Activated naive CD4-positive, alpha-beta T cell treated with Interleukin-2 at 50 U/mL for 16 hours (primary cell): ENCODE measurements at regions not wholly inside any gene's neighbourhood (a gene's known extent, or its start where the extent isn't known, plus 50 kb on each side); places are given as distances from the start of the nearest gene placed in this dataset.

Experiments used
- DNase-seq: peaks from one replicate; pipeline ENCODE4 v3.0.0-alpha.2; 2020

DNA sequence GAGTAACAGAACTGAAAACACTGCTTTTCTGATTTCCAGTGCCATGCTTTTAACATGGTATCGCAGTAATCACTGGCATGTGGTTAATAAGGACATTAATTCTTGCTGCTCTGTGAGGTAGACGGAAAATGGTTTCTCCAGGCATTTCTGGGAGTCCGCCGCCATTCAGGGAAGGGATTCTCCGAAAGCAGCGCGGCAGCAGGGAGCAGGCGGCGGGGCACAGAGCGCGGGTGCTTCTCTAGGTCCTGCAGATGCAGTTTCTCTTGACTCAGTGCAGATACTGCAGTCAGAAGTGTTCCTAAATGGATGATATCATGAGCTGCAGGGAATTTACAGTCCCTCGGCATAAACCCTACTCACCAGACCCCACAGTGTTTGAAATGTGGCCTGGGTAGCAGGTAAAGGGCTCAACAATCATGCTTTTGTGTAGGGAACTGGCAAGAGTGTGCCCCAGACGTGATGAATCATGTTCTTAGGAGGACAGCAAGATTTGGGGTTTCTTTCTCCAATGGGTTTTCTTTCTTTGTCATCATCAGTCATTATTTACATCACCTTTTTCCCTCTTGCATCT lies 338.6 kb upstream of the ARGLU1 start:
- no peak for DNase-seq

GRCh38 chr13:106905380-106906162 lies 337.6 kb upstream of the ARGLU1 start:
- DNase-seq, result no peak

GRCh38 chr13:106899442-106899841 lies 331.5 kb upstream of the ARGLU1 start:
- no peak for DNase-seq

DNA sequence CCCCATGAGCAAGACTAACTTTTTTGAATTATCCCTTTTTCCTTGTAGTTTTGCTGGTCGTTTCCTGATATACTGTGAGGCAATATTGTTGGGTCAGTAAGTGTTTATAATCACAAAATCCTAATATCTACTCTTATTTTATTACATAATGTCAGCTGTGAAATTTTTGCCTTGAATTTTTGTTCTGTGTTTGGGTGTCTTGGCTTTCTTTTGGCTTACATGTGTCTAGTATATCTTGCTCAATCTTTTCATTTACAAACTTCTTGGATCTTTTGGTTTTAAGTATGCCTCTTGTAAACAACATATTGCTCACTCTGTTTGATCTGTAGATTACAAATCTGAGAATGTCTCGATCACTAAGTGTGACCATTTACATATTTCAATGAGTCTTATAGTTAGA lies 330.3 kb upstream of the ARGLU1 start:
- DNase-seq, result no peak

- no peak for DNase-seq
Observed at GRCh38 chr13:106888148-106888547, 320.2 kb upstream of the ARGLU1 start.

DNA sequence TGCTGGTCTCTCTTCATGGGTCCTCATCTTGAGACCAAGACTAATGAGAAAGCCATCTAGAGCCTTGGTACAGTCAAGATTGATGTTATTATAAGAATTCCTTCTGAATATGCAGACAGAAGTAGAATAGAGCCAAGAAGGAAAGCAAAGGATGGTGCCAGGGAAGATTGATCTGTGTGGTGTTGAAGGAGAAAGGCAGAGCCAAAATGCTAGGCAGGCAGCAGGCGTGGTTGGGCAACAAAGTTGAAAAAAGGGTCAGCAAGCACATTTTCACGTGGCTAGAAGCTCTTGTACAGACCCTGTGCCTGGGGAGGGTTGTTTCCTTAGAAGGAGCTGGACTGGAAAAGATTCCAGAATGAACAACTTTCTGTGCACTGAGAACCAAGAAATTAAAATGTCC lies 319.7 kb upstream of the ARGLU1 start:
- no peak for DNase-seq

GRCh38 chr13:106883976-106884375 lies 316.0 kb upstream of the ARGLU1 start:
- DNase-seq, result no peak

- DNase-seq, result no peak
Observed at GRCh38 chr13:106882246-106882645, 314.3 kb upstream of the ARGLU1 start.

DNA sequence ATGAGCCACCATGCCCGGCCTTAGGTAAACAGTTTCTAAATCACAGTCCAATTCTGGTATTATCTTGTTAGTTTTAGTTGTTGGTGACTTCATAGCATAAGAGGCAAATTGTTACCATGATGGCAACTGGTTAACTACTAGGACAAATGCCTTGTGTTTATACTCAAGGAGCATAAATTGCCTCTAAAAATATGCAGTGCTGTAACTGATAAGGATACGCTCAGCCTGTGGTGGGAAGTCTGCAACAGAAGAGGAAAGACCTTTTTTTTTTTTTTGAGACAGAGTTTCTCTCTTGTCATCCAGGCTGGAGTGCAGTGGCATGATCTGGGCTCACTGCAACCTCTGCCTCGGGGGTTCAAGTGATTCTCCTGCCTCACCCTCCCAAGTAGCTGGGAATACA lies 311.9 kb upstream of the ARGLU1 start:
- DNase-seq, result no peak

- no peak for DNase-seq
Observed at GRCh38 chr13:106874323-106874722, 306.4 kb upstream of the ARGLU1 start.

DNA sequence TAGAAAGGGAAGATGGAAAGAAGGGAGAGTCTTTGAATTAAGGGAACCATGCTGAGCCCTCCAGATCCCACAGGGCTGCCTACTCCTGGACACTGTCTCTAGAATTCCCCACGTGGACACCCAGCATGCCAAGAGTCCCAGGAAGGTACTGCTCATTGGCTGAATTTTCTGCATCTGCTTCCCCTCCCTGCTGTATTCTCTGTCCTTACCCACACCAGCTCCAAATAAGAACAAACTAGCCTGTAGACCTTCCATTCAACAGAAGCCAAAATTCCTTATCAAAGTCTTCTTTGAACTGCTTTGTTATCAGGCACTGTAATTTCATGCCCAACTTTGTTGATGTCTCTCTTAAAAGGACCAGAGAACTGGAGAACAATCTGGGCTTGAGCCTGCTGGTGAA lies 305.9 kb upstream of the ARGLU1 start:
- DNase-seq, result no peak

- DNase-seq, result no peak
Observed at GRCh38 chr13:106867249-106867648, 299.3 kb upstream of the ARGLU1 start.

GRCh38 chr13:106865716-106866440 lies 297.9 kb upstream of the ARGLU1 start:
- DNase-seq, result no peak

GRCh38 chr13:106859533-106859904 lies 291.6 kb upstream of the ARGLU1 start:
- no peak for DNase-seq

GRCh38 chr13:106858903-106859532 lies 291.1 kb upstream of the ARGLU1 start:
- DNase-seq, result no peak

DNA sequence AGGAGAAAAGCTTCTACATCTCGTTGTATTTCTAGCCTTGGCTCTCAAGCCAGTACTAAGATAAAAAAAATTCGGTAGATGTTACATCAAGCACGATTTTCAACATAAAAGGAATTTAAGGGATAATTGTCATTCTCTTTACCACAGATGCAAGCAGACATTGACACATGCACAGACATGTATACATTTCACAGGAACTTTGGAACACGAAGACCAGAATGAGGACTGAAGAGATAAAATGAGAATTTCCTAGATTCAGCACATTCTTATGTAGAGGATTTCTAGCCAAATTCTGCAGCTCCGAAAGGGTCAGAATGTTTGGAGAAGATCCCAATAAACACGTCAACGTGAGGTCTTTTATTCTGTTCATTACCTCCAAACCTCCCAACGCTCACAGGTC lies 284.5 kb upstream of the ARGLU1 start:
- no peak for DNase-seq

DNA sequence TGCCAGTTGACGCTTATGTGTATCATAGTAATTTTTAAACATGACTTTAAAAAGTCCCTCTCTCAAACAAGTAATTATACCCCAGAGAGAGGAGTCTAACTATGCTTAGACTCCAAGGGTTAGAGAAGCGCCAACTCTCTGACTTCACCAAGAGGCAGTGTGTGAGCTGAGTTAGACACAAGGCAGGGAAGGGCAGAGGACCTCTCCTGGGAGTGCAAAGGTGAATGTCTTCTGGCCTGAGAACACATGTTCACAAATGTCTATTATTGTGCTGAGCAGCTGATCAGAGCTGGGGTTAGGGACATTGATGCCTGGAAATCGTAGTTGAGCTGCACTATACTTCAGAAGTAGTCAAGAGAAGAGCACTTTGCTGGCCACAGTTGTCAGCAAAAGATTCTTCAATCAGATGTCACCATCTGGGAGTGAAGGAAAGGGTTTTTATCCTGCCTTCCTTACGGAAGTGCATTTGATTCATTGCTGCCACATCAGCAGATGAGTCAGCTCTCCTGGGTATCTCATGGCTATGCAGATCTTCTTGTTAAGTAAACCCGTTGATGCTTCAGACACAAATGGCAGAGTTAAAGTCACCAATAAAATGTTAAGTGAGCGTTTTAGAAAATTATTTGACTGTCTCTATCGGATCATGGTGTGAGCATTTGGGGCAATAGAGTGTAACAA lies 283.2 kb upstream of the ARGLU1 start:
- DNase-seq, result no peak

GRCh38 chr13:106846571-106847448 lies 278.9 kb upstream of the ARGLU1 start:
- DNase-seq, result no peak

DNA sequence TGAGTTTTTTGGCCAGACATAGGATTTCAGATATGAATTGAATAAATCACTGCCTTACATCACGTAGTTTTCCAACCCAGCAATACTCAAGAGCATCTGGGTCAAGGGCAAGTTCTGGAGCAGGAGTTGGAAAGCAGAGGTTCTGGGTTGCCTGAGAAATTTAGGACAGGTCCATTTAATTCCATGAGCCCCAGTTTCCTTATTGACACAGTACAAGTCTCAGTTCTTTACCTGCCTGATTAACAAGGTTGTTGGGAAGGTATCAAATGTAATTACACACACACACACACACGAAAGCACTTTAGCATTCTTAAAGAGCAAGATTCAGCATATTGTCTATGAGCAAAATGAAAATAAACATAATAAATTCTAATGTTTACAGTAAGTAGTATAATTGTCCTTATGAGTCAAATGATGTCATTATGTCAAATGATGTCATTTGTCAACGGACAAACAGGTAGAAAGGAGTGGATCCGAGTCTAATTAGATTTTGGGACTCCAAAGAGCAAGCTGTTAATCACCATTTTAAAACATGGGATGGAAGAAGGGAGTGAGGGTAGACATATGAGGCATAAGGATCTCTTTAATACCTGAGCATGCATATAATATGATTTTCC lies 268.4 kb upstream of the ARGLU1 start:
- no peak for DNase-seq

DNA sequence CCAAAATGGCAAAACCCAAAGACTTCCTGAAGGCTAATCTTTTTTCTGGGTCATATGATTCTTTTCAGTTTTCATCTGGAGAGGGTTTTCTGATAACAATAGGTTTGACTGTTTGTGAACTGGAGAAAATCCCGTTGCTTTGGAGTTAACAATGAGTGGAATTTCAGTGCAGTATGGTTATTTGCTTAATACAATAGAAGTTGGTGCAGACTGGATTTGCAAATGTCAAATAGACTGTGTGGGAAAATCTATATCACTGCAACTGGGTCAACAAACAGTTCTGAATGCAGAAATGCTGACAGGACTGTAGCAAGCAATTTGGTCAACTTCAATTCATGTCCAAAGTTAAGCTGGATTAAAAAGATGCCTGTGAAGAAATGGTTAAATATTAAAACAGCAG lies 267.5 kb upstream of the ARGLU1 start:
- no peak for DNase-seq

GRCh38 chr13:106821979-106822378 lies 254.0 kb upstream of the ARGLU1 start:
- DNase-seq, result no peak
